Hepatic stellate cell (primary cell): ENCODE measurements at regions not wholly inside any gene's neighbourhood (a gene's known extent, or its start where the extent isn't known, plus 50 kb on each side); places are given as distances from the start of the nearest gene placed in this dataset.
A peak's percentile ranks its signal among the peaks of the same experiment; 100 is the strongest.
"Not testable (repeated sequence)": the region's sequence is repeated elsewhere in the genome, so short reads cannot be mapped to it uniquely, and the experiment has no call there.

Experiments used
- DNase-seq: peaks from one replicate; pipeline ENCODE4 v3.0.0; 2011; ENCODE audit warnings: low spot score

GRCh38 chr14:80298491-80299017 lies 87.2 kb upstream of the DIO2 start:
- DNase-seq, result no peak

- DNase-seq, result no peak
These were observed 79.8 kb upstream of the DIO2 start for GRCh38 chr14:80291101-80291500.

DNA sequence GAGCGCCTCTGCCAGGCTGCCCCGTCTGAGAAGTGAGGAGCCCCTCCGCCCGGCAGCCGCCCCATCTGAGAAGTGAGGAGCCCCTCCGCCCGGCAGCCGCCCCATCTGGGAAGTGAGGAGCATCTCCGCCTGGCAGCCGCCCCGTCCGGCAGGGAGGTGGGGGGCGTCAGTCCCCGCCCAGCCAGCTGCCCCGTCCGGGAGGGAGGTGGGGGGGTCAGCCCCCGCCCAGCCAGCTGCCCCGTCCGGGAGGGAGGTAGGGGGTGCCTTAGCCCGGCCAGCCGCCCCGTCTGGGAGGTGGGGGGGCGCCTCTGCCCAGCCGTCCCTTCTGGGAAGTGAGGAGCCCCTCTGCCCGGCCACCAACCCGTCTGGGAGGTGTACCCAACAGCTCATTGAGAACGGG lies 75.4 kb upstream of the DIO2 start:
- not testable (repeated sequence) for DNase-seq

DNA sequence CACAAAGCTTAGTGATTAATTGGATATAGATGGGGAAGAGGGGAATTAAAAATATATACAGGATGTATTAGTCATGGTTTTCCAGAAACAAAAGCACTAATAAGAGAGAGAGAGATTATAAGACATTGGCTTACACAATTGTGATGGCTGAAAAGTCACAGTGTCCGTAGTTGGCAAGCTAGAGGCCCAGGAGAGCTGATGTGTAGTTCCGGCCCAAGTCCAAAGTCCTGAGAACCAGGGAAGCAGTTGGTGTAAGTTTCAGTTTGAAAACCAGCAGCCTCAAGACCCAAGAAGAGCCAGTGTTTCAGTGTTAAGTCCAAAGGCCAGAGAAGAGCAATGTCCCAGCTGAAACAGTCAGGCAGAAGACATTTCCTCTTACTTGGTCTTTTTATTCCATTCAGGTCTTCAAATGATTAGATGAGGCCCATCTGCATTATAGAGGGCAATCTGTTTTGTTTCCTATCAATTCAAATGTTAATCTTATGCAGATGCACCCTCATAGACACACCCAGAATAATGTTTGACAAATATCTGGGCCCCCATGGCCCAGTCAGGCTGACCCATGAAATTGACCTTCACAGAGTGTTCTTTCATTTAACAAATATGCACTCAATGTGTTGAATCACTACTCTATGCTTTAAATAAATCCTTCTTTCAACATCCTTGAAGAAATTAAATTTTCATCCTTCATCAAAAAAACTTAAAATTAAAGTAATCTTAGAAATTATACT lies 67.2 kb upstream of the DIO2 start:
- peak; percentile 2 for DNase-seq

- DNase-seq, result peak; percentile 5
These were observed 64.0 kb upstream of the DIO2 start for GRCh38 chr14:80275208-80275850.

- DNase-seq, result not testable (repeated sequence)
These were observed 63.0 kb upstream of the DIO2 start for GRCh38 chr14:80274310-80274709.

GRCh38 chr14:80271389-80271788 lies 60.1 kb upstream of the DIO2 start:
- no peak for DNase-seq

- no peak for DNase-seq
These were observed 58.1 kb upstream of the DIO2 start for GRCh38 chr14:80269353-80269925.

DNA sequence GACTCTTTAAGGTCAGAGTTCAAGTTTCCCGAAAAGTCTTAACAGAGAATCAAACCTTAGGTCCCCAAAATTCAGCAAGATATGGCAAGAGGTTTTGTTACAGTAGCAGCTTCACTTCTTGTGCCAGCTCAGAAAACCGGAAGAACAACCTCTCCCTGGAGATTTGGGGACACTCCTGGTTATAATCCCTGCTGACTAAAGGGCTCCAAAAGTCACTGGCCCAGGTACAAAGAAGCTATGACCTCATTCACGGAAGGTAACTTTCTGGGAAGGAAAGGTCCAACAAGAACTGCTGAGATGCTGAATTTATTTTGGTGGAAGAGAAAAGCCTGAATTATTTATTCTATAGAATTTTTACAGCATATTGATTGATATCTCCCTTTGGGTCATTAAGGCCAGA lies 55.6 kb upstream of the DIO2 start:
- DNase-seq, result no peak

GRCh38 chr14:80264702-80265101 lies 53.4 kb upstream of the DIO2 start:
- DNase-seq, result no peak
